Small intestine (tissue), 7 donors: ENCODE measurements at regions not wholly inside any gene's neighbourhood (a gene's known extent, or its start where the extent isn't known, plus 50 kb on each side); places are given as distances from the start of the nearest gene placed in this dataset.

Experiments
- DNase-seq, 2 donors: peaks; one replicate each; pipeline versions ENCODE4 v3.0.0 to v3.0.0-alpha.2; 2013
- FAIRE-seq: peaks from 2 replicates; lab custom pipeline; 2012; peaks lifted over from hg19 to GRCh38; lab: Jason Lieb, UNC
- H3K27ac ChIP-seq, 3 donors: one replicate each; pipeline ENCODE4 v1.5.1; 2013; ENCODE audit warnings: low read length in 2 of 3, mild to moderate bottlenecking in 2 of 3, control low read depth in 1 of 3, inconsistent platforms in 1 of 3, low read depth in 1 of 3, moderate library complexity in 1 of 3
- H3K27me3 ChIP-seq, 3 donors: one replicate each; pipeline ENCODE4 v1.6.1; 2013; ENCODE audit warnings: low read length in 3 of 3, inconsistent platforms in 1 of 3; ENCODE audit not compliant: control insufficient read depth in 3 of 3, insufficient read depth in 3 of 3
- H3K36me3 ChIP-seq, 3 donors: one replicate each; pipeline ENCODE4 v1.6.1; 2013; ENCODE audit warnings: low read length in 3 of 3, inconsistent platforms in 1 of 3, low read depth in 1 of 3, mild to moderate bottlenecking in 1 of 3, moderate library complexity in 1 of 3; ENCODE audit not compliant: control insufficient read depth in 3 of 3, insufficient read depth in 2 of 3
- H3K4me1 ChIP-seq, 3 donors: one replicate each; pipeline ENCODE4 v1.6.1; 2013; ENCODE audit warnings: low read length in 2 of 3, inconsistent platforms in 1 of 3, low read depth in 1 of 3, mild to moderate bottlenecking in 1 of 3, moderate library complexity in 1 of 3; ENCODE audit not compliant: control insufficient read depth in 3 of 3, insufficient read depth in 2 of 3
- H3K4me3 ChIP-seq, 3 donors: one replicate each; pipeline ENCODE4 v1.5.1; 2013; ENCODE audit warnings: low read length in 3 of 3, control low read depth in 1 of 3, inconsistent platforms in 1 of 3, low read depth in 1 of 3, mild to moderate bottlenecking in 1 of 3, moderate library complexity in 1 of 3
- H3K9me3 ChIP-seq, 2 donors: one replicate each; pipeline ENCODE4 v1.6.1; 2013; ENCODE audit warnings: low read depth in 1 of 2, low read length in 1 of 2; ENCODE audit not compliant: control insufficient read depth in 2 of 2, insufficient read depth in 1 of 2
- WGBS, 3 donors: extraction: QIAGEN DNeasy Blood & Tissue Kit; methylation state at CpG; one replicate each; pipeline ENCODE4 v1.1.7; 2013; 5-methylcytosine and 5-hydroxymethylcytosine counted together
- donor health status: healthy with polysubstance abuse.
- donor health status: control.
- donor health status: control.
- donor health status: Bipolar disorder and iron deficiency.
- donor health status: healthy.

- WGBS, 3 donors: 28 to 58% (median 57%) methylated on average over 17 of the region's 17 CpGs
- FAIRE-seq: no peak
- Histone ChIP-seq H3K9me3 (no peaks in the 10 kb centered on the region), H3K36me3 (peaks cover 0 to 20% (median 0%) of the 10 kb centered on the region in 3 donors), H3K4me3 (no peak overlapping the region), H3K4me1 (peaks cover 0 to 7% (median 0%) of the 10 kb centered on the region in 3 donors), H3K27me3 (no peaks in the 10 kb centered on the region), H3K27ac (no peak overlapping the region)
- peak in 1 of 2 donors; percentile 25 for DNase-seq
Observed at GRCh38 chr11:70824605-70825245, 426.4 kb downstream of the CTTN start.

DNA sequence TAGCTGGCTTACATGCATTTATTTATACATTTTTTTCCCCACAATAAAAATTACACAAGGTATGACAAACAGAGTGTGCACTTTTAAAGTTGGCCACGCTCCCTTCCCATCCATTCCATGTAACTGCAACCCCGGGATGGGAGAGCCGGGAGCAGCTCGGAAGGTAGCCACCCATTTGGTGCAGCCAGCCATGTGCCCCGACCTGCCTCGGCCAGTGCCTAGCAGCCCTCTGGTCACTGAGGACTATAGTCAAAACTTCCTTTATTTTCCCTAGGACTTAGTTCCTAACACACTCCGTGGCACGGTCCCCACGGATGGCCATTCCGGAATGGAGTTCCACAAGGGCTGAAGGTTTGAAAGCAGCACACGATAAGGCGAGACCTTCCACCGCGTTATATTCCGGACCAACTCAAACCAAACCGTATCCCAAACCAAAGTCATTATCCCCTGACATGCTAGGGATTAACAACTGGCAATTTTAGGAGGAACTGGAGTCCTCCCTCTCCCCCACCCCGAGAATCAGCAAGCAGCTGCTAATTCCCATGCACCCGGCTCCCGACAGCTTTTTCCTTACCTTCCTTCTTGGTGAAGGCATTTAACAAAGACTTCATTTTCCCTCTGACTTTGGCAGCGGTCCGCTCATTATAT lies 426.4 kb downstream of the SHANK2 start:
- no peaks in the 10 kb centered on the region for H3K27me3 ChIP-seq
- H3K4me3 ChIP-seq: no peak overlapping the region
- H3K36me3 ChIP-seq: peaks cover 0 to 13% (median 0%) of the 10 kb centered on the region in 3 donors
- peaks cover 0 to 7% (median 0%) of the 10 kb centered on the region in 3 donors for H3K4me1 ChIP-seq
- WGBS, 3 donors: 66 to 84% (median 75%) methylated on average over 21 of the region's 21 CpGs
- FAIRE-seq (no peak), DNase-seq (no peak)
- H3K27ac ChIP-seq: no peak overlapping the region
- H3K9me3 ChIP-seq: no peaks in the 10 kb centered on the region

- Histone ChIP-seq H3K4me1 (peaks cover 0 to 7% (median 0%) of the 10 kb centered on the region in 3 donors), H3K36me3 (peaks cover 0 to 17% (median 0%) of the 10 kb centered on the region in 3 donors), H3K4me3 (no peak overlapping the region), H3K9me3 (no peaks in the 10 kb centered on the region), H3K27ac (no peak overlapping the region), H3K27me3 (no peaks in the 10 kb centered on the region)
- WGBS, 3 donors: 41 to 82% (median 63%) methylated on average over 35 of the region's 35 CpGs
- no peak for FAIRE-seq
- DNase-seq: peak in 1 of 2 donors; percentile 11
Observed at GRCh38 chr11:70826541-70827335, 425.6 kb downstream of the SHANK2 start.

- H3K27ac ChIP-seq: no peak overlapping the region
- no peaks in the 10 kb centered on the region for H3K27me3 ChIP-seq
- DNase-seq (no peak), FAIRE-seq (no peak)
- WGBS, 3 donors: 72 to 88% (median 78%) methylated on average over 20 of the region's 20 CpGs
- H3K4me3 ChIP-seq: no peak overlapping the region
- H3K36me3 ChIP-seq: peaks cover 0 to 27% (median 0%) of the 10 kb centered on the region in 3 donors
- no peaks in the 10 kb centered on the region for H3K9me3 ChIP-seq
- H3K4me1 ChIP-seq: peaks cover 0 to 7% (median 0%) of the 10 kb centered on the region in 3 donors
Observed at GRCh38 chr11:70828593-70829082, 423.7 kb downstream of the SHANK2 start.

DNA sequence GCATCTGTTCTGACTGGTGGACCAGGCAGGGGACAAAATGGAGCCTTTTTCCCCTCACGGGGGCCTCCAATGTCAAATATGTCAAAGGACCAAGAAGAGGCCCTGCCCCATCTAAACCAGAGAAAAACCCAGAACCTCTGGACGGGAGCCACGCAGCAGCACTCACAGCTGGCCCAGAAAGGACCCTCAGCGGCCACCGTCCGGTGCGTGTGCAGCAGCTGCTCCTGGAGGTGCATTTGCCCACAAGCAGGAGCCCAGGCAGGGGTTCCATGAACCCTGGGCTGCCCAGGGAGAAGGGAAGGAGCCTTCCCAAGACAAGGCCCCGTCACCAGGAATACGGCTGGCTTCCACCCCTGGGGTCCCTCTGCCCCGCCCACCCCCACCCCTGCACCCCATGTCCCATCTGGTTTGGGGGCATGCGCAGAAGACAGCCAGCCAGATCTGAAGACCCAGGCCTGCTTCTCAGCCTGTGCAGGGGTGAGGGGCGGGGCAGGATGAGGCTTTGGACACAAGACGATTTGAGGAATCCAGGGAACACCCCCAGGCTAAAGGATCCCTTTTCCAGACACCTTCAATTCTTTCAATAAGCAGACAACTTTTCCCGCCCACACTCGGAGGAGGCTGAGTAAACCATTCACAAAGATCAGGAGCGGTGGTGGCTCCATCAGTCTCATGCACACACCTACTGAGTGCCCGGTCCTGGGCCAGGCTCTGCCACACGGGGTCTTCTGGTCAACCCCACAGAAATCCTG lies 423.1 kb downstream of the SHANK2 start:
- H3K27ac ChIP-seq: no peak overlapping the region
- no peaks in the 10 kb centered on the region for H3K27me3 ChIP-seq
- H3K4me3 ChIP-seq: no peak overlapping the region
- peaks cover 0 to 7% (median 0%) of the 10 kb centered on the region in 3 donors for H3K4me1 ChIP-seq
- DNase-seq (no peak), FAIRE-seq (no peak)
- H3K36me3 ChIP-seq: peaks cover 0 to 30% (median 0%) of the 10 kb centered on the region in 3 donors
- H3K9me3 ChIP-seq: no peaks in the 10 kb centered on the region
- 87 to 94% (median 93%) methylated on average over 18 of the region's 18 CpGs for WGBS, 3 donors

GRCh38 chr11:70829886-70830272 lies 422.5 kb downstream of the SHANK2 start:
- FAIRE-seq: no peak
- 73 to 90% (median 78%) methylated on average over 9 of the region's 9 CpGs for WGBS, 3 donors

GRCh38 chr11:70833011-70833410 lies 419.4 kb downstream of the SHANK2 start:
- Histone ChIP-seq H3K4me1 (no peaks in the 10 kb centered on the region), H3K4me3 (no peak overlapping the region), H3K36me3 (peaks cover 0 to 32% (median 0%) of the 10 kb centered on the region in 3 donors), H3K27ac (no peak overlapping the region), H3K9me3 (peaks cover 0 to 7% of the 10 kb centered on the region in 2 donors), H3K27me3 (no peaks in the 10 kb centered on the region)
- FAIRE-seq (no peak), DNase-seq (no peak)
- WGBS, 3 donors: 90 to 94% (median 91%) methylated on average over 11 of the region's 11 CpGs

More at GRCh38 chr11:70829886-70830272, 422.5 kb downstream of the SHANK2 start:
- no peak for DNase-seq
- no peaks in the 10 kb centered on the region for H3K9me3 ChIP-seq
- peaks cover 0 to 4% (median 0%) of the 10 kb centered on the region in 3 donors for H3K4me1 ChIP-seq
- peaks cover 0 to 30% (median 0%) of the 10 kb centered on the region in 3 donors for H3K36me3 ChIP-seq
- H3K27me3 ChIP-seq: no peaks in the 10 kb centered on the region
- no peak overlapping the region for H3K4me3 ChIP-seq
- H3K27ac ChIP-seq: no peak overlapping the region
